OCI-LY7 (cell line): ENCODE measurements at regions not wholly inside any gene's neighbourhood (a gene's known extent, or its start where the extent isn't known, plus 50 kb on each side); places are given as distances from the start of the nearest gene placed in this dataset.

Experiments
- EZH2phosphoT487 ChIP-seq: fragments of 200-600 bp; sonication (generic); IDR thresholded peaks from 2 replicates; pipeline ENCODE4 v1.6.1; 2018; ENCODE audit warnings: low read depth, borderline replicate concordance, mild to moderate bottlenecking, mixed run types, antibody characterized with exemption, low read length, moderate library complexity, mixed read lengths
- TF ChIP-seq, protein P1 (sequence below): fragments of 200-600 bp; sonication (generic); conservative IDR thresholded peaks from 2 replicates; pipeline ENCODE4 v1.5.1; 2014; ENCODE audit warnings: mild to moderate bottlenecking, antibody characterized with exemption, low read length, moderate library complexity, mixed read lengths

DNA sequence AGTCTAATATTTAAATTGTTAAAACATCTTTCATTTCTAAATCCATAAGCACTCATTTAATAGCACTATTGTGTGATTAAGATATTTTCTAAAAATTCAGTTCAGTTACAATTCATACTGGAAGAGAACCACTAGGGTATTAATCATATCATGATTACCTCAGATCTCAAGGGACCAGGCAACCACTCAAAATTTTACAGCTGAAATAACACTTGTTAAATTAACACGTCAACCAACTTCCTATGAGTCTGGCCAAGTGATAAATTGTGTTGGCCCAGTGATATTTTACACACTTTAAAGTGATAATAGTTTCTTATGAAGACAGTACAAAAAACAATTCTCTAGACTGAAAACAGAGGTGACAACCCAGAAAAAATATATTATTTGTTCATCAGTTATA is 869.0 kb upstream of the ADGRB3 start:
- TF ChIP-seq, protein P1, sequence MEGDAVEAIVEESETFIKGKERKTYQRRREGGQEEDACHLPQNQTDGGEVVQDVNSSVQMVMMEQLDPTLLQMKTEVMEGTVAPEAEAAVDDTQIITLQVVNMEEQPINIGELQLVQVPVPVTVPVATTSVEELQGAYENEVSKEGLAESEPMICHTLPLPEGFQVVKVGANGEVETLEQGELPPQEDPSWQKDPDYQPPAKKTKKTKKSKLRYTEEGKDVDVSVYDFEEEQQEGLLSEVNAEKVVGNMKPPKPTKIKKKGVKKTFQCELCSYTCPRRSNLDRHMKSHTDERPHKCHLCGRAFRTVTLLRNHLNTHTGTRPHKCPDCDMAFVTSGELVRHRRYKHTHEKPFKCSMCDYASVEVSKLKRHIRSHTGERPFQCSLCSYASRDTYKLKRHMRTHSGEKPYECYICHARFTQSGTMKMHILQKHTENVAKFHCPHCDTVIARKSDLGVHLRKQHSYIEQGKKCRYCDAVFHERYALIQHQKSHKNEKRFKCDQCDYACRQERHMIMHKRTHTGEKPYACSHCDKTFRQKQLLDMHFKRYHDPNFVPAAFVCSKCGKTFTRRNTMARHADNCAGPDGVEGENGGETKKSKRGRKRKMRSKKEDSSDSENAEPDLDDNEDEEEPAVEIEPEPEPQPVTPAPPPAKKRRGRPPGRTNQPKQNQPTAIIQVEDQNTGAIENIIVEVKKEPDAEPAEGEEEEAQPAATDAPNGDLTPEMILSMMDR: no peak
- TF ChIP-seq EZH2phosphoT487: no peak
